Common myeloid progenitor, CD34-positive (primary cell): ENCODE measurements at regions not wholly inside any gene's neighbourhood (a gene's known extent, or its start where the extent isn't known, plus 50 kb on each side); places are given as distances from the start of the nearest gene placed in this dataset.

Experiments
- CTCF ChIA-PET: fragments of 350-600 bp; sonication (Branson Sonifier 250); formaldehyde crosslinking; loops from one replicate; lab custom pipeline; 2021; ENCODE audit warnings: antibody characterized with exemption; lab: Charles Lee
- POLR2A ChIA-PET: fragments of 350-600 bp; sonication (Branson Sonifier 250); formaldehyde crosslinking; loops from one replicate; lab custom pipeline; 2021; ENCODE audit warnings: antibody characterized with exemption; lab: Charles Lee
- DNase-seq, 3 donors: peaks; one replicate each; pipeline versions ENCODE4 v3.0.0 to v3.0.0-alpha.2; 2013
- H3K27ac ChIP-seq, 2 experiments: 1 replicate in 1 of 2; 2 replicates in 1 of 2; pipeline ENCODE4 v1.7.0; 2013; ENCODE audit warnings: inconsistent platforms in 2 of 2, low read length in 2 of 2, mild to moderate bottlenecking in 2 of 2, low read depth in 1 of 2, moderate library complexity in 1 of 2; ENCODE audit not compliant: severe bottlenecking in 2 of 2, insufficient read depth in 1 of 2, poor library complexity in 1 of 2
- H3K27me3 ChIP-seq, 5 experiments: replicated peaks in 2 of 5; 1 replicate in 3 of 5; 2 replicates in 2 of 5; pipeline versions ENCODE4 v1.6.1 to v1.7.0; 2013; ENCODE audit warnings: low read length in 4 of 5, mild to moderate bottlenecking in 2 of 5, moderate library complexity in 2 of 5, inconsistent platforms in 1 of 5; ENCODE audit not compliant: insufficient read depth in 5 of 5, control insufficient read depth in 4 of 5
- H3K36me3 ChIP-seq, 4 experiments: 1 replicate in 2 of 4; 2 replicates in 2 of 4; pipeline versions ENCODE4 v1.6.1 to v1.7.0; 2013; ENCODE audit warnings: low read length in 3 of 4, control low read depth in 1 of 4, mild to moderate bottlenecking in 1 of 4; ENCODE audit not compliant: control insufficient read depth in 4 of 4, insufficient read depth in 4 of 4
- H3K4me1 ChIP-seq, 4 experiments: 1 replicate in 3 of 4; 2 replicates in 1 of 4; pipeline versions ENCODE4 v1.6.1 to v1.7.1; 2013; ENCODE audit warnings: low read length in 3 of 4, mild to moderate bottlenecking in 3 of 4, control low read depth in 1 of 4, inconsistent platforms in 1 of 4, moderate library complexity in 1 of 4; ENCODE audit not compliant: control insufficient read depth in 4 of 4, insufficient read depth in 4 of 4; ENCODE audit errors: control extremely low read depth in 1 of 4
- H3K4me3 ChIP-seq, 7 experiments: 1 replicate in 4 of 7; 2 replicates in 3 of 7; pipeline versions ENCODE4 v1.5.1 to v1.7.0; 2013; ENCODE audit warnings: mild to moderate bottlenecking in 7 of 7, low read length in 6 of 7, moderate library complexity in 6 of 7, inconsistent platforms in 2 of 7, low read depth in 2 of 7, control low read depth in 1 of 7; ENCODE audit not compliant: insufficient read depth in 4 of 7, control insufficient read depth in 1 of 7; ENCODE audit errors: extremely low read depth in 1 of 7
- H3K9me3 ChIP-seq, 5 experiments: 1 replicate in 4 of 5; 2 replicates in 1 of 5; pipeline versions ENCODE4 v1.6.1 to v1.7.1; 2013; ENCODE audit warnings: low read length in 4 of 5, mild to moderate bottlenecking in 2 of 5, inconsistent platforms in 1 of 5, low read depth in 1 of 5, moderate library complexity in 1 of 5; ENCODE audit not compliant: control insufficient read depth in 4 of 5, insufficient read depth in 2 of 5; ENCODE audit errors: control extremely low read depth in 1 of 5
- WGBS: methylation state at CpG from one replicate; pipeline ENCODE4 v1.1.5; 2013; ENCODE audit not compliant: insufficient coverage; 5-methylcytosine and 5-hydroxymethylcytosine counted together

DNA sequence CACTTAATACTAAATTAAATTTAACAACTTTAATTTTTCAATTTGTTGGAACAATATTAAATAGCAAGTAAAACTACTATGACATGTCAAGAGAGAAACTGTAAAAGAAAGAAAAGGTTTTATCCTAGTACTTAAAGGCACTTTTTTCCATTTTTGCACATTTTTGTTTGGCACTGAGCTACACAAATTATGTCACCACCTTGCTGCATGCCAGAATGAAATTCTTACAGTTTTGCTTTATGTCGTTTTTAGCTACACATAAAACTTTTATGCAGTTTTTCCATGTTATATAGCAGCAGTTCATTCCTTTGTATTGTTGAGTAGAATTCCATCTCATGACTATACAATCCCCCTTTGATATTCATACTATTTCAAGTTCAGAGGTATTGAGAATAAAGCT is 99.1 kb upstream of the RXFP1 start:
- WGBS: no CpG with 5 or more reads among the region's 1 CpG
- CTCF ChIA-PET: interaction anchor here (1.1 kb wide), 1 partner anchor 11 kb away, joined by 3 read pairs; no protein-coding TSS in a partner anchor
- POLR2A ChIA-PET: no interaction called here
- H3K4me1 ChIP-seq: no peaks in the 10 kb centered on the region
- no peak overlapping the region for H3K4me3 ChIP-seq
- H3K9me3 ChIP-seq: no peaks in the 10 kb centered on the region
- H3K27ac ChIP-seq: no peak overlapping the region
- no peak for DNase-seq
- no peaks in the 10 kb centered on the region for H3K36me3 ChIP-seq
- no peaks in the 10 kb centered on the region for H3K27me3 ChIP-seq

GRCh38 chr4:158428242-158428641 is 93.4 kb upstream of the RXFP1 start:
- Histone ChIP-seq H3K9me3 (peaks cover 0 to 4% (median 0%) of the 10 kb centered on the region in 5 experiments), H3K4me1 (no peaks in the 10 kb centered on the region), H3K36me3 (no peaks in the 10 kb centered on the region), H3K4me3 (no peak overlapping the region), H3K27ac (no peak overlapping the region), H3K27me3 (no peaks in the 10 kb centered on the region)
- DNase-seq: no peak
- ChIA-PET POLR2A (no interaction called here), CTCF (no interaction called here)

DNA sequence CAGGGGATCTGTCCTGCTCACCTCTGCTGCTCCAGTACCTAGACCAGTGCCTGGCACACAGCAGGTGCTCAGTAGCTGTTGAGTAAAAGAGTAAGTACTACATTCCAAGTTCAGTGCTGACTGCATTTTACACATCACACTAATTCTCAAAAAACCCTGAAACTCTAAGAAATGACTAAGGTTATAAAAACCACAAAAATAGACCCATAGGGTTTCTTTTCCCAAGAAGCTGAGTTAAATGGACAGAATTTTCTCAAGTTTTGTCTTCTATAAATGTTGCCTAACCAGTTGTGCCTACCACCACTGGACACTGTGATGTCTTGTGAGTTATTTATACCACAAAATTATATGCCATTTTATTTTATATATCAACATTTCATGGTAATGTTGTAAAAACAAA is 78.9 kb upstream of the RXFP1 start:
- no peak for DNase-seq
- H3K4me3 ChIP-seq: no peak overlapping the region

GRCh38 chr4:158443731-158444130 is 78.0 kb upstream of the RXFP1 start:
- Histone ChIP-seq H3K36me3 (no peaks in the 10 kb centered on the region), H3K4me1 (no peaks in the 10 kb centered on the region), H3K27me3 (no peaks in the 10 kb centered on the region), H3K9me3 (peaks cover 0 to 3% (median 0%) of the 10 kb centered on the region in 5 experiments), H3K4me3 (no peak overlapping the region), H3K27ac (no peak overlapping the region)
- no CpG with 5 or more reads among the region's 1 CpG for WGBS
- POLR2A ChIA-PET: no interaction called here
- no peak for DNase-seq
- CTCF ChIA-PET: interaction anchor here (0.6 kb wide), 1 partner anchor 15 kb away, joined by 4 read pairs; no protein-coding TSS in a partner anchor

More for the DNA sequence above, 78.9 kb upstream of the RXFP1 start:
- CTCF ChIA-PET: no interaction called here
- Histone ChIP-seq H3K27me3 (no peaks in the 10 kb centered on the region), H3K9me3 (peaks cover 0 to 3% (median 0%) of the 10 kb centered on the region in 5 experiments), H3K4me1 (no peaks in the 10 kb centered on the region), H3K36me3 (no peaks in the 10 kb centered on the region), H3K27ac (no peak overlapping the region)
- POLR2A ChIA-PET: no interaction called here

DNA sequence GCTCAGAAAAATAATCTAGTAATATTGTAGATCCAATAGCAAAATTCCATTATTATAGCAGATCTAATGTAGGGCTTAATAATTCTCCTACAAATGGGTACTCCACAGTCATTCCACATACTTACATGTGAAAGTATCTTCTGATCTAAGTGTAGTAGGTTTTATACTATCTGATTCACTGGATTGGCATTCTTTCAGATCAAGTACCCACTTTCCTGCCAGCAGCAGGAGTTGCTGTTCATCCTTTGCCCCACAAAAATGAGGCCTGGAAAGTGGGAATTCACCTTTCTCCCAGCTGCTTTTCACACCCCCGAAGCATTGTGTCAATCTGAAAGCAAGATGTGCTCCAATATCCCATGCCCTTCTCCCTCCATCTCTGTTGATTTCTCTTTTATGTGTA is 77.1 kb upstream of the RXFP1 start:
- ChIA-PET CTCF (no interaction called here), POLR2A (no interaction called here)
- no peak for DNase-seq
- Histone ChIP-seq H3K4me1 (no peaks in the 10 kb centered on the region), H3K4me3 (no peak overlapping the region), H3K27me3 (no peaks in the 10 kb centered on the region), H3K27ac (no peak overlapping the region), H3K36me3 (no peaks in the 10 kb centered on the region), H3K9me3 (no peaks in the 10 kb centered on the region)
- no CpG with 5 or more reads among the region's 1 CpG for WGBS

GRCh38 chr4:158446106-158446505 is 75.6 kb upstream of the RXFP1 start:
- CTCF ChIA-PET: no interaction called here
- Histone ChIP-seq H3K27me3 (no peaks in the 10 kb centered on the region), H3K9me3 (no peaks in the 10 kb centered on the region), H3K36me3 (no peaks in the 10 kb centered on the region), H3K4me3 (no peak overlapping the region), H3K27ac (no peak overlapping the region), H3K4me1 (no peaks in the 10 kb centered on the region)
- POLR2A ChIA-PET: no interaction called here
- 100% methylated on average over 1 of the region's 2 CpGs for WGBS
- DNase-seq: no peak

GRCh38 chr4:158450741-158451140 is 70.9 kb upstream of the RXFP1 start:
- no CpG with 5 or more reads among the region's 1 CpG for WGBS

More at GRCh38 chr4:158450741-158451140, 70.9 kb upstream of the RXFP1 start:
- Histone ChIP-seq H3K4me1 (no peaks in the 10 kb centered on the region), H3K9me3 (no peaks in the 10 kb centered on the region), H3K4me3 (no peak overlapping the region), H3K36me3 (no peaks in the 10 kb centered on the region), H3K27ac (no peak overlapping the region), H3K27me3 (no peaks in the 10 kb centered on the region)
- ChIA-PET POLR2A (no interaction called here), CTCF (no interaction called here)
- no peak for DNase-seq
